ENCODE measurements at regions not wholly inside any gene's neighbourhood (a gene's known extent, or its start where the extent isn't known, plus 50 kb on each side); places are given as distances from the start of the nearest gene placed in this dataset.
A peak's percentile ranks its signal among the peaks of the same experiment; 100 is the strongest.
"Not testable (repeated sequence)": the region's sequence is repeated elsewhere in the genome, so short reads cannot be mapped to it uniquely, and the experiment has no call there.

GRCh38 chr1:185393815-185394214, 76.8 kb upstream of the IVNS1ABP start:
- no peak for DNase-seq

DNA sequence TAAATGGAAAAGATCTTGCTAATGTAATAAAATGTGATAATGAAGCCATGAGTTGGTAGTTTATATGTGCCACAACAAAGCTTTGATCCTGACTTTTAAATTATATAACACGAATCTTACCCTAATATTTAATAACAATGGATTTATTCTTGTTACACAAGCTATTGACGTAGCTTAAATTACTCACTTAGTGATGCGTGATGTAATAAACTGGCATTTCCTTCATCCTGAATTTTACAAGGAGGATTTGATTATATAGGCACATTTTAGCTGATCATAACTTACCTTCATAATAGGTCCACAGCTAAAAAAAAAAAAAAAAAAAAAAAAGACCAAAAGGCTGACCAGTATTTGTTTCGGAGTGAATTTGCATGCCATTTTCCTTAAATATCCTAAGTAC, 76.2 kb upstream of the IVNS1ABP start:
- DNase-seq, result no peak

- no peak for DNase-seq
Observed at GRCh38 chr1:185388815-185389214, 71.8 kb upstream of the IVNS1ABP start.

DNA sequence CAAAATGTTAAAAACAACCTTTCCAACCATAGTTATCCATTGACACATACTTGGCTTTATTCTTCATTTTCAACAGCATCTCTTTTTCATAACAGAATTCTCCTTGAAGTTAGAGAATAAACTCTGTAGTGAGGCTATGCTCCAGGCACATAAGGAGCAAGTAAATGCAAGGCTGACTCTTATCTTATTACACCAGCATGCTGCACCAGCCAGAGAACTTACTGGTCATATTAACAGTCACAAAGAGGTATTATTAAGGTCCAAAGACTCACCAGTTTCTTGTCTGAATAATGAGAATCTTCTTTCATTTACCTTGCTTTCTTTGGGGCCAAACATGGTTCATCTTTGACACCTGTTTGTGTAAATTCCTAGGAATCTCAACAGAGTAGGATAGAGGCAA, 71.3 kb upstream of the IVNS1ABP start:
- DNase-seq, result no peak

DNA sequence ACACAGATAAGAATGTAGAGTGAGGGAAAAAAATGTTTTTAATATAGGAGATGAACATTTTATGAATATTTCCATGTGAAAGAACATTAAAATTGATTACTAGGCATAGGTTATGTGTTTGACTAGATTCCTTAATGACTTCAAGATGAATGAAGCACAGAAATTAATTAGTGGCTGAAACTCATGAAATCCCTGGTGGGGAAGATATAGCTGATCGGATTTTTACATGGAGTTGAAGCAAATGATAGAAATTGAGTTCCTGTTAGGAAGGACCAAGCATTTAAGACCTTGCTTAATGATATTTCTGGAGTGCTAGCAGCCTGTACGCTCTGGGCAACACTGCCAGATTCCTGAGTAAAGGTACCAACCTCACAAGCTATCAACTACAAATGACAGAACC, 68.9 kb upstream of the IVNS1ABP start:
- DNase-seq, result no peak

DNA sequence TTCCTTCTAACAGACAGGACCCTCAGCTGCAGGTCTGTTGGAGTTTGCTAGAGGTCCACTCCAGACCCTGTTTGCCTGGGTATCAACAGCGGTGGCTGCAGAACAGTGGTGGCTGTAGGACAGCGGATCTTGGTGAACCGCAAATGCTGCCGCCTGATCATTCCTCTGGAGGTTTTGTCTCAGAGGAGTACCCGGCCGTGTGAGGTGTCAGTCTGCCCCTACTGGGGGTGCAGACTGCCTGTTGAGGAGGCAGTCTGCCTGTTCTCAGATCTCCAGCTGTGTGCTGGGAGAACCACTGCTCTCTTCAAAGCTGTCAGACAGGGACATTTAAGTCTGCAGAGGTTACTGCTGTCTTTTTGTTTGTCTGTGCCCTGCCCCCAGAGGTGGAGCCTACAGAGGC, 66.8 kb upstream of the IVNS1ABP start:
- not testable (repeated sequence) for DNase-seq

GRCh38 chr1:185377831-185378230, 60.8 kb upstream of the IVNS1ABP start:
- no peak for DNase-seq

DNA sequence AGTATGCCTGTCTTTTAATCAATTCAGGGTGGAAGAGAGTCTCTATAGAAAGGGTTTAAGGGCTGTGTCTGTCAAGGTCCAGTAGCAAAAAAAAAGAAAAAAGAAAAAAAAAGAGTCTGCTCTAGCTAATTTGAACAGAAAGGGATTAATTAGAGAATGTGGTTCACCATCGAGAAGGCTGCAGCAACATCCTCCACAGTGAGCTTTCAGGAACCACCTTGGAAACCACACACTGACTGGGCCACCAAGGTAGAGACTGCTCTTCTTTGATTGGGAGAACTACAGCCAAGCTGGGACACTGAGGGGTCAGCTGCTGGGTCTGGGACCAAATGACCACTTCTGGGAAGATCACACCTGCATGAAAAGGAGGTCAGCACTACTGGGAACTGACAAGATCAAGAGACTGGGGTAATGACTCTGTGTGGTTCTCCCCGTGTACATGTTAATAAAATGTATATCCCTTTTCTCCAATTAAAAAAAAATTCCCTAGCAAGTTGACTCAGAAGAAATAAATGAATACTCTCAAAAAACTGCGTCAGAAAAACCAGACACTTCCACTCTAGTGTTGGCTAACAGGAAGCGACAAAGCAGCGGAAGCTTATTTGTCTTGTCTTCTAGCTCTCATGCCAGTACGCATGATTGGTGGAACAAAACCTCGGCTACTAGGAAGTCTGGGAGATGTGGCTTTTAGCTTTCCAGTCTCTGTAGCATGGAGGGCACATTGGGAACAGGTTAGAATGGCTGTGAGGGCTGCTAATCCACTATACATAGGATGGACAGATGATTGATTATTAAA, 60.0 kb upstream of the IVNS1ABP start:
- DNase-seq, result peak; percentile 7 to 61

DNA sequence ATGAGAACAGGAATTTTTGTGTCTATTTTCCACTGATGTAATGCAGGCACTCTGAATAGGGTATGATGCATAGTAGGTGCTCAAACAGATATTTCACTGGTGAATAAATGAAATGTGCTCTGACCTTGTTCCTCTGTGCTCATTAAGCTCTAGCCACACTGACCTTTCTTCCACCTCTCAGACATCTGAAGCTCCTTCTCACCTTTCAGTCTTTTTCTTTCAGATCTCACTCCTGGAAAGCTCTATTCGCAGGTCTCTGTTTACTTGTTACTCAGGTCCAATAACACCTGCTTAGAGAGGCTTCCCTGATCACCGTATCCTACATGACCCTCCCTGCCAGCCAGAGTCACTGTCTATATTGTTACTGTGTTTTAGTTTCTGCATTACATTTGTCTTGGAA, 59.2 kb upstream of the IVNS1ABP start:
- no peak for DNase-seq

DNA sequence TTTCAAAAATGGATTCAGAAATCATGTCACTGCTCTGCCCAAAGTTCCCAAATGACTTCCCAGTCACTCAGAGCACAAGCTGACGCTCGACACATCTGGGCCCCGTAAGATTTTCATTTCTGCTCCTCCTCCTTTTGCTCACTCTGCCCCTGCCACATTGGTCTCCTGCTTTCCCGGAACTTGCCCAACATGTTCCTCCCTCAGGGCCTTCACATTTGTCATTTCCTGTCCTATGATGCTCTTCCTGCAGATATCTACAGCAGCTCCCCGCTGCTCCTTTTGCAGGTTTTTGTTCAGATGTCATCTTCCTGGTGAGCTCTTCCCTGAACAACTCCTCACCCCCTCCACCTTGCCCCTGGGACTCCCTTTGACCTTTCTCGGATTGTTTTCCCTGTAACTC, 58.5 kb upstream of the IVNS1ABP start:
- peak; percentile 4 to 76 for DNase-seq

DNA sequence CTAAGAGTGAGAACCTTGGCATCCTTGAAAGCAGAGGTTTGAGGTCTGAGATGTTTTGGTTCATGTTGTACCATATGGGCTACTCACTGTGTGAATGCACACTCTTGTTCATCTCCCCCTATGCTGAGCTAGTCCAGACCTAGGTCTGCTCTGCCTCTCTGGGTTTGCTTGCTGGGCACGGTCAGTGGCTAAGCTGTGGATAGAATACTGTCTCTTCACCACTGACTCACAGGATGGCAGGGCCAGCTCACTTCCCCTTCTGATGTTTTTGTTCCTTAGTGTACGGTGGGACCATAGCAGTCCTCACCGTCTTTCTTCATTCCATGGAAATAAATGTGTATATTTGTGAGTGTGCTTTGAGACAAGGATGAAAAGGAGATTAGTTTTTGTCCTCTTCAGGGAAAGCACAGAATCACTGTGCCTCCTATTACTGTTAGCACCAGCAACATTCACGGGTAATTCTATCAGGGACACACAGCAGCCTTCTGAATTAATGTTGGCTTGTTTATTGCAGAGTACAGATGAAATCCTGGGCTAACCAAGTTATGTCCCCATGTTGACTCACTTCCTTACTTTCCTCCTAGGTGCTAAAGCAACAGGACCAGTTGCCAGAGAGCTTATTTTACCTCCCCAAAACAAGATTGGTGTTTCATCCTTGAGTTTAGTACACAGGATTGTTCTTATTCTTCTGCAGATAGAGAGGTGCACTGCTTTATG, 56.9 kb upstream of the IVNS1ABP start:
- peak in 1 of 2 donors; percentile 76 for DNase-seq

DNA sequence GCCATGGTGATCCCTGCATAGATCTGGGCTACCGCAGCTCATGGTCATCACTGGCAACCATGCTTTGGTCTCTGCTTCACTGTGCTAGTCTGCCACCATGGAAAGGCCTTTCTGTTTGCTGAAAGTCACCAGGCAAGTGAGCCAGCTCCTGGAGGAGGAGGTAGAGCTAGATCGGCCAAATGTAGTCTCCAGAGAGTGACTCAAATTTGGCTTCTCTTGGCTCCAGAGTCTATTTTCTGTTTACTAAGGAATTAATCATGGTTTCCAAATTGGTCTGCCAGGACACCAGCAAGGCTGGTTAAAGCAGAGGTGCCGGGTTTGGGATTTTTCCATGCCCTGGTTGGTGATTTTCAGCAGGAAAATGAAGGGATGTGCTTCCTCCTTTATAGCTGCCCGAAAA, 52.7 kb upstream of the IVNS1ABP start:
- no peak for DNase-seq

- no peak for DNase-seq
Observed at GRCh38 chr1:185368913-185369491, 52.0 kb upstream of the IVNS1ABP start.

- no peak for DNase-seq
Observed at GRCh38 chr1:185368313-185368855, 51.3 kb upstream of the IVNS1ABP start.

DNA sequence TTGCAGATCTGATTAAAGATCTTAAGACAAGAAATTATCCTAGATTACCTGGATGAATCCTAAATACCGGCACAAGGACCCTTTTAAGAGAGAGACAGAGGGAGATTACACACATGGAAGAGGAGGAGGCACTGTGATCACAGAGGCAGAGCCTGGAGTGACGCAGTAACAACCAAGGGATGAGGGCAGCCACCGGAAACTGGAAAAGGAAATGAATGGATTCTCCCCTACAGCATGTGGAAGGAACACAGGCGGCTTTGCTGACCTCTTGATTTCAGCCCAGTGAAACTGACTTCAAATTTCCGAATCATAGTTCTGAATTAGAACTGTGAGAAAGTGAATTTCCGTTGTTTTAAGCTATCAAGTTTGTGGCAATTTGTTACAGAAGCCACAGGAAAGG, 50.2 kb upstream of the IVNS1ABP start:
- no peak for DNase-seq
